Adrenal gland (tissue), 5 donors: ENCODE measurements at regions not wholly inside any gene's neighbourhood (a gene's known extent, or its start where the extent isn't known, plus 50 kb on each side); places are given as distances from the start of the nearest gene placed in this dataset.
A peak's percentile ranks its signal among the peaks of the same experiment; 100 is the strongest.

Experiments
- CTCF ChIP-seq, 6 experiments: fragments of 450-650 bp in 4 of 6; fragments of 200-600 bp in 2 of 6; sonication (generic) in 1 of 6; IDR thresholded peaks; 1 replicate in 5 of 6; 2 replicates in 1 of 6; pipeline versions ENCODE4 v1.5.1 to v1.8.0; 2016 to 2021; ENCODE audit warnings: antibody characterized with exemption in 6 of 6, mild to moderate bottlenecking in 2 of 6, moderate library complexity in 1 of 6
- POLR2A ChIP-seq, 2 donors: fragments of 450-650 bp; IDR thresholded peaks; one replicate each; pipeline ENCODE4 v1.6.1; 2017; ENCODE audit warnings: antibody characterized with exemption in 2 of 2, mild to moderate bottlenecking in 2 of 2, moderate library complexity in 1 of 2
- donor health status: DM: no; HTN: no; CAD: no.

- TF ChIP-seq CTCF (IDR thresholded peaks at IDR 0.05) = peak; percentile 19 to 43 (median 30)
- no peak for TF ChIP-seq POLR2A (IDR thresholded peaks at IDR 0.05)
Measured at GRCh38 chr2:191758518-191759507, 80.9 kb downstream of the NABP1 start.
